GM21717 (cell line): ENCODE measurements at regions not wholly inside any gene's neighbourhood (a gene's known extent, or its start where the extent isn't known, plus 50 kb on each side); places are given as distances from the start of the nearest gene placed in this dataset.
A peak's percentile ranks its signal among the peaks of the same experiment; 100 is the strongest.

ENCODE experiments used
- ATAC-seq: cut with Tn5 transposase; IDR thresholded peaks from one replicate; pipeline ENCODE4 v1.9.1; 2021; ENCODE audit warnings: mild to moderate bottlenecking, moderate library complexity; ENCODE audit not compliant: unreplicated experiment

- ATAC-seq: no peak
Observed at GRCh38 chr7:47724335-47724982, 142.5 kb upstream of the TNS3 start.

GRCh38 chr7:47722126-47722525 lies 140.2 kb upstream of the TNS3 start:
- no peak for ATAC-seq

GRCh38 chr7:47721670-47722069 lies 139.8 kb upstream of the TNS3 start:
- no peak for ATAC-seq

- ATAC-seq: no peak
Observed at GRCh38 chr7:47720907-47721244, 139.0 kb upstream of the TNS3 start.

- peak; percentile 83 for ATAC-seq
Observed at GRCh38 chr7:47720141-47720906, 138.4 kb upstream of the TNS3 start.

GRCh38 chr7:47719675-47720074 lies 137.8 kb upstream of the TNS3 start:
- ATAC-seq: no peak

GRCh38 chr7:47715631-47716068 lies 133.7 kb upstream of the TNS3 start:
- ATAC-seq: peak; percentile 23

GRCh38 chr7:47714669-47715607 lies 133.0 kb upstream of the TNS3 start:
- peak; percentile 99 for ATAC-seq

- no peak for ATAC-seq
Observed at GRCh38 chr7:47713595-47713994, 131.7 kb upstream of the TNS3 start.

- no peak for ATAC-seq
Observed at GRCh38 chr7:47712416-47712815, 130.5 kb upstream of the TNS3 start.

GRCh38 chr7:47711776-47712175 lies 129.9 kb upstream of the TNS3 start:
- ATAC-seq: no peak

GRCh38 chr7:47710201-47710935 lies 128.5 kb upstream of the TNS3 start:
- no peak for ATAC-seq

- ATAC-seq: no peak
Observed at GRCh38 chr7:47709451-47709850, 127.5 kb upstream of the TNS3 start.

GRCh38 chr7:47709051-47709450 lies 127.1 kb upstream of the TNS3 start:
- no peak for ATAC-seq

- ATAC-seq: no peak
Observed at GRCh38 chr7:47707583-47707982, 125.7 kb upstream of the TNS3 start.

GRCh38 chr7:47704936-47705335 lies 123.0 kb upstream of the TNS3 start:
- ATAC-seq: no peak

- no peak for ATAC-seq
Observed at GRCh38 chr7:47702080-47702479, 120.2 kb upstream of the TNS3 start.

GRCh38 chr7:47698386-47698785 lies 116.5 kb upstream of the TNS3 start:
- no peak for ATAC-seq

- no peak for ATAC-seq
Observed at GRCh38 chr7:47697543-47697942, 115.6 kb upstream of the TNS3 start.

GRCh38 chr7:47696152-47696710 lies 114.3 kb upstream of the TNS3 start:
- ATAC-seq: no peak

- ATAC-seq: no peak
Observed at GRCh38 chr7:47693216-47693615, 111.3 kb upstream of the TNS3 start.
